ENCODE measurements at regions not wholly inside any gene's neighbourhood (a gene's known extent, or its start where the extent isn't known, plus 50 kb on each side); places are given as distances from the start of the nearest gene placed in this dataset.

DNA sequence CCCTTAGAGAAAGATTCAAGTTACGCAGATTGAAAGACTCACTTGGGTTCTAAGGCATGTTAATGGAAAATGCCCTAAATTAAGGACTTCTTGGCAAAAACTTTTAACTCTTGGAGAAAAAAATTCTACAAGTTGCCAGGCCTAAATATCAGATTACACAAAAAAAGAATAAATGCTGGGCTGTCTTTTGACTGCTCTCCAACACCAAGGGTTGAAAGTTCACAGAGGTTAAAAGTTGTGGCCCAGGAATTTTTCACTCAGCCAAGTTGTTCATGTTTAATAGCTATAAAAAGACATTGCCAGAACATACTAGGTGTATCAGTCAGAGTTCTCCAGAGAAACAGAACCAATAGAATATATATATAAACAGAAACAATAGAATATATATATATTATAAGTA lies 204.3 kb upstream of the ADRA1D start:
- no peak for TF ChIP-seq BHLHE40 (IDR thresholded peaks at IDR 0.05; ENCODE audit: borderline replicate concordance)
- TF ChIP-seq SP1 (IDR thresholded peaks at IDR 0.05), result no peak
- no peak for TF ChIP-seq ELF4 (IDR thresholded peaks at IDR 0.05)
- TF ChIP-seq TARDBP (IDR thresholded peaks at IDR 0.05), result no peak
- TF ChIP-seq FOXM1 (IDR thresholded peaks at IDR 0.05; ENCODE audit: borderline replicate concordance), result no peak
- TF ChIP-seq, protein P1, sequence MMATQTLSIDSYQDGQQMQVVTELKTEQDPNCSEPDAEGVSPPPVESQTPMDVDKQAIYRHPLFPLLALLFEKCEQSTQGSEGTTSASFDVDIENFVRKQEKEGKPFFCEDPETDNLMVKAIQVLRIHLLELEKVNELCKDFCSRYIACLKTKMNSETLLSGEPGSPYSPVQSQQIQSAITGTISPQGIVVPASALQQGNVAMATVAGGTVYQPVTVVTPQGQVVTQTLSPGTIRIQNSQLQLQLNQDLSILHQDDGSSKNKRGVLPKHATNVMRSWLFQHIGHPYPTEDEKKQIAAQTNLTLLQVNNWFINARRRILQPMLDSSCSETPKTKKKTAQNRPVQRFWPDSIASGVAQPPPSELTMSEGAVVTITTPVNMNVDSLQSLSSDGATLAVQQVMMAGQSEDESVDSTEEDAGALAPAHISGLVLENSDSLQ (IDR thresholded peaks at IDR 0.05), result no peak
- TF ChIP-seq FOXA1 (IDR thresholded peaks at IDR 0.05), result no peak
- no peak for TF ChIP-seq SUZ12 (IDR thresholded peaks at IDR 0.05)
- TF ChIP-seq CTBP1 (IDR thresholded peaks at IDR 0.05; ENCODE audit: borderline replicate concordance), result no peak
